RCC 7860 (cell line): ENCODE measurements at regions not wholly inside any gene's neighbourhood (a gene's known extent, or its start where the extent isn't known, plus 50 kb on each side); places are given as distances from the start of the nearest gene placed in this dataset.

Experiments used
- DNase-seq: peaks from one replicate; pipeline ENCODE4 v3.0.0-alpha.2; 2015; ENCODE audit warnings: low spot score
- FAIRE-seq: peaks from 2 replicates; lab custom pipeline; 2012; peaks lifted over from hg19 to GRCh38; lab: Jason Lieb, UNC

DNA sequence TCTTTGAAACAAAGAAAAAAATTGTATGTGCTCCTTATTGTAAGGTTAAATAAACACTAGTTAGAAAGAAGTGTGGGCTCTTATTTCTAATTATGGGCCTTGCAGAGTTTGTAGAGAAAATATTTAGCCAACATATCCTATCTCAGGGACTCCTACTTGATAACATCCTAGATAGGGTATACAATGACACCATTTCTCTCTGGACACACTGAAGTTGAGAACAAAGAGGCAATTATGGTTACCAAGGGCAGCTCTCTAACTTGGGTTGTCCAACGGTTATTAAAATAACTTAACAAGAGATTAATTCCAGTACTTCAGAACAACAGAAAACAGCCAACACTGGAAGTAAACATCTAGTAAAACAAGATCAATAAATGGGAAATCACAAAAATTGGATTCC, 69.0 kb upstream of the ZC3H11B start:
- no peak for DNase-seq
- no peak for FAIRE-seq

- FAIRE-seq: no peak
- no peak for DNase-seq
Observed at GRCh38 chr1:219676012-219676765, 63.3 kb upstream of the ZC3H11B start.

DNA sequence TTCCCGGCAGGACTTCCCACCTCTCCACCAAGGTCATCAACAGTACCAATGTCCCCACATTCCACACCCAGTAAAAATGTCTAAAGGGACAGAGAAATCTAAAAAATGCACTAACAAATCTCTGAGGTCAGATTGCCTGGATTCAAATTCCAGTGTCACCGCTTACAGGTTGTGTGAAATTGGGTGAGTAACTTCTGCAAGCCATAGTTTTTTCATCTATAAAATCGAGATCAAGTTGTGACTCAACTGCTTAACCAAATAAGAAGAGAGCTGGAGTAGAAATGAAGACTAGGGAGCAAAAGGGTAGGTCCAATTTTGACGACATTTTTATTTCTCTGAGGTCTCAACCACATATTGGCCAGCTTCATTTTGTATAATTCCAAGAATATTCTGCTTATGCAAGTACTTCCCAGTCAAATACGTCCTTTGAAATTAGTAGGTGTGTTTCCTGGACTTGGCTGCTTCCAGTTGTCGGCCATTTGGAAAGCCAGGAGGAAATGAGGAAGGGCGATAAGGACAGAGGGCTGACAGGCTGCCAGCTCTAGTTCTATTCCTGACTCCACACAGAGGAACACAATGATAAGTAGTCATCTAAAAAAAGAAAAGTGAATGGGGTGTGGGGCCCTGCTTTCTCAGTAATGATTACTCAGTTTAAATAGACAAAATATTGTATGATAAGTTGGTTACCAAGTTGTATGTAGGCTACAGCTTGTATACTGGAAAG, 57.7 kb upstream of the ZC3H11B start:
- DNase-seq (no peak), FAIRE-seq (no peak)

- DNase-seq (no peak), FAIRE-seq (no peak)
Observed at GRCh38 chr1:219669556-219669955, 56.7 kb upstream of the ZC3H11B start.

DNA sequence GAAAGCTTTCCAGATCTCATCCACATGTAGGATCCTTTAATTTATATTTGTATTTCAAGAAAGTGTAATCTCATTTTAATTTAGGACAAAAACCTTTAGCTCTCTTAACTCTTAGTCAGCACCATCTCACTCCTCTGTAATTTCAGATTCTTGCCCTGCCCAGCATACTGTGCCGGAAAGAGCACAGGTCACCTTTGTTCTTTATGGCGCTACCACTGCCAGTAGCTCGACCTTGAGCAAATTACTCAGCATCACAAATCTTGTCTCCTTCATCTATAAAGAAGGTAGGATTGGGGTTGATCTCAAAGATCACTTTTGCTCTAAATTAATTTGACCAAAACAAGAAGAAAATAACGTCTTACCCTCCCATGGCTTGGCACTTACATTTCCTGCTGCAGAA, 56.1 kb upstream of the ZC3H11B start:
- DNase-seq: no peak
- FAIRE-seq: no peak

DNA sequence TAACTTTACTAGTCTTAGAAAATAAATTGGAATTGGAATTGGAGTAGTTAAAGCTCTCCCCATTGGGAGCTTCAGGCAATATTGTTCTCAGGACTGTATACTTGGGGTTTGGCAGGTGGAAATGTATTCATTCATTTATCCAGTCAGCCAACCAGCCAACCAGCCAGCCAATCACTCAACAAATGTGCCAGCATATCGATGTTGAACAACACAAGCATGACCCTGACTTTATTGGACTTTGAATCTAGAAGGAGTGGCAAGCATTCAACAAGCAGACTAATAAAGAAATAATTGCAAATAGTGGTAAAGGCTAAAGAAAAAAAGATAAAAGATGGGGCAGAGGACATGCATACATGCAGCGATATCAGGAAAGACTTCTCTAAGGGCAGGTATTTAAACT, 55.5 kb upstream of the ZC3H11B start:
- no peak for DNase-seq
- FAIRE-seq: no peak

GRCh38 chr1:219666242-219666641, 53.3 kb upstream of the ZC3H11B start:
- DNase-seq: no peak
- FAIRE-seq: no peak

DNA sequence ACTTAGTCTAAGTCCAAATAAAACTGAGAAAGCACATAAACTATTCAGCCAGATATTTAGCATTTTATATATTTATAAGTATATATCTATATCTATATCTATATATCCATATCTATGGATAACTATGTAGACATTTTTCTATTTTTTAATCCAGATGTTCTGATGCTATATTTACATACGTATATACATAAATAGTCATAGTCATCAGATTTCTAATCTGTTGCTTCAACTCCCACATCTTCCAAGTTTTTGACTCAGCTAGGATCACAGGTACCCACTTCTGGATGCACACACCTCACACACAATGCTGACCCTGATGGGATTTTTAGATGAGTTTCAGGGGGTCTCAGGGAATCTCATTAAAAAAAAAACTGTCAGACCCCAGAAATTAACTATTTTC, 52.2 kb upstream of the ZC3H11B start:
- DNase-seq (no peak), FAIRE-seq (no peak)

- FAIRE-seq: no peak
- no peak for DNase-seq
Observed at GRCh38 chr1:219664310-219665029, 51.6 kb upstream of the ZC3H11B start.
